IMR-90 (cell line): ENCODE measurements at regions not wholly inside any gene's neighbourhood (a gene's known extent, or its start where the extent isn't known, plus 50 kb on each side); places are given as distances from the start of the nearest gene placed in this dataset.

Experiments used
- ATAC-seq: fragments of 200-7000 bp; cut with Tn5 transposase; 2 replicates; pipeline ENCODE4 v1.9.1; 2020; ENCODE audit warnings: low read depth, mild to moderate bottlenecking, moderate library complexity
- BruUV-seq: library from RNA; stranded (reverse); fragments of 400-500 nt; replicated peaks from 2 replicates; lab custom pipeline; 2021; lab: Mats Ljungman, UMichigan
- CTCF ChIA-PET: fragments of 300-600 bp; formaldehyde crosslinking; extraction: SDS; loops from one replicate; lab custom pipeline; 2021; ENCODE audit warnings: antibody characterized with exemption; lab: Yijun Ruan, JAX
- POLR2A ChIA-PET: fragments of 300-600 bp; sonication (Branson Sonifier 250); formaldehyde crosslinking; loops from one replicate; lab custom pipeline; 2022; ENCODE audit warnings: antibody characterized with exemption; ENCODE audit not compliant: unreplicated experiment; lab: Charles Lee
- DNase-seq: peaks from one replicate; pipeline ENCODE4 v3.0.0; 2013
- H2AFZ ChIP-seq: replicated peaks from 2 replicates; pipeline ENCODE3; 2013; ENCODE audit warnings: low read length, mild to moderate bottlenecking; ENCODE audit not compliant: poor library complexity
- H2AK5ac ChIP-seq: 2 replicates; pipeline ENCODE4 v1.6.1; 2013; ENCODE audit warnings: low read depth, low read length, inconsistent platforms
- H2AK9ac ChIP-seq: replicated peaks from 2 replicates; pipeline ENCODE3; 2013; ENCODE audit warnings: mild to moderate bottlenecking, low read depth, low read length, moderate library complexity; ENCODE audit not compliant: poor library complexity
- H2BK120ac ChIP-seq: 2 replicates; pipeline ENCODE4 v1.6.1; 2013; ENCODE audit warnings: low read depth, low read length, inconsistent platforms
- H2BK15ac ChIP-seq: 3 replicates; pipeline ENCODE4 v1.6.1; 2013; ENCODE audit warnings: low read depth, low read length, inconsistent platforms
- H2BK20ac ChIP-seq: 2 replicates; pipeline ENCODE4 v1.6.1; 2013; ENCODE audit warnings: low read depth, mild to moderate bottlenecking, inconsistent platforms, low read length, moderate library complexity
- H2BK5ac ChIP-seq: 2 replicates; pipeline ENCODE4 v1.6.1; 2013; ENCODE audit warnings: mild to moderate bottlenecking, low read depth, low read length, inconsistent platforms; ENCODE audit not compliant: poor library complexity, severe bottlenecking
- H3K14ac ChIP-seq: replicated peaks from 2 replicates; pipeline ENCODE4 v1.6.1; 2013; ENCODE audit warnings: low read depth, low read length, inconsistent platforms
- H3K18ac ChIP-seq: 2 replicates; pipeline ENCODE4 v1.6.1; 2013; ENCODE audit warnings: low read depth, low read length, control low read depth
- H3K23ac ChIP-seq: 2 replicates; pipeline ENCODE4 v1.6.1; 2013; ENCODE audit warnings: low read depth, low read length, inconsistent platforms
- H3K27ac ChIP-seq: 2 replicates; pipeline ENCODE4 v1.5.1; 2013; ENCODE audit warnings: mild to moderate bottlenecking, control low read depth, low read length; ENCODE audit not compliant: insufficient read depth
- H3K27me3 ChIP-seq: 2 replicates; pipeline ENCODE4 v1.6.1; 2013; ENCODE audit warnings: low read length; ENCODE audit not compliant: control insufficient read depth, insufficient read depth
- H3K36me3 ChIP-seq: 2 replicates; pipeline ENCODE4 v1.6.1; 2013; ENCODE audit warnings: low read length, mixed read lengths; ENCODE audit not compliant: control insufficient read depth, insufficient read depth
- H3K4ac ChIP-seq: 2 replicates; pipeline ENCODE4 v1.6.1; 2013; ENCODE audit warnings: low read depth, low read length, inconsistent platforms
- H3K4me1 ChIP-seq: 2 replicates; pipeline ENCODE4 v1.6.1; 2013; ENCODE audit warnings: low read length, mixed read lengths; ENCODE audit not compliant: control insufficient read depth, insufficient read depth
- H3K4me2 ChIP-seq: 2 replicates; pipeline ENCODE4 v1.6.1; 2013; ENCODE audit warnings: low read depth, mild to moderate bottlenecking, control low read depth, low read length, moderate library complexity
- H3K4me3 ChIP-seq: 2 replicates; pipeline ENCODE4 v1.5.1; 2013; ENCODE audit warnings: low read depth, mild to moderate bottlenecking, control low read depth, low read length, moderate library complexity; ENCODE audit not compliant: insufficient read depth
- H3K56ac ChIP-seq: 2 replicates; pipeline ENCODE4 v1.6.1; 2013; ENCODE audit warnings: low read length, inconsistent platforms; ENCODE audit not compliant: insufficient read depth; ENCODE audit errors: extremely low read depth
- H3K79me1 ChIP-seq, 2 experiments: 2 replicates each; pipeline ENCODE4 v1.6.1; 2013; ENCODE audit warnings: low read length in 2 of 2, inconsistent platforms in 1 of 2, low read depth in 1 of 2
- H3K9ac ChIP-seq: 2 replicates; pipeline ENCODE4 v1.6.1; 2013; ENCODE audit warnings: low read depth, low read length, control low read depth
- H3K9me1 ChIP-seq: 2 replicates; pipeline ENCODE4 v1.6.1; 2013; ENCODE audit warnings: low read length, inconsistent platforms; ENCODE audit not compliant: insufficient read depth
- H3K9me3 ChIP-seq: 2 replicates; pipeline ENCODE4 v1.6.1; 2013; ENCODE audit warnings: low read length; ENCODE audit not compliant: control insufficient read depth, insufficient read depth
- H4K20me1 ChIP-seq: 2 replicates; pipeline ENCODE4 v1.6.1; 2013; ENCODE audit warnings: low read length, inconsistent platforms; ENCODE audit not compliant: insufficient read depth
- H4K5ac ChIP-seq: 2 replicates; pipeline ENCODE4 v1.6.1; 2013; ENCODE audit warnings: mild to moderate bottlenecking, low read depth, low read length, control low read depth
- H4K8ac ChIP-seq, 2 experiments: 2 replicates each; pipeline ENCODE4 v1.6.1; 2013; ENCODE audit warnings: low read depth in 2 of 2, low read length in 2 of 2, control low read depth in 1 of 2, inconsistent platforms in 1 of 2
- H4K91ac ChIP-seq: 2 replicates; pipeline ENCODE4 v1.6.1; 2013; ENCODE audit warnings: low read depth, low read length, inconsistent platforms; ENCODE audit not compliant: insufficient read depth
- BHLHE40 ChIP-seq: fragments of 150-350 bp; IDR thresholded peaks from 2 replicates; pipeline ENCODE4 v1.6.1; 2016; ENCODE audit warnings: mild to moderate bottlenecking, low read depth, low read length
- POLR2A ChIP-seq: IDR thresholded peaks from 2 replicates; pipeline ENCODE4 v1.6.1; 2012; ENCODE audit warnings: mild to moderate bottlenecking, low read depth, low read length
- RAD21 ChIP-seq: IDR thresholded peaks from 2 replicates; pipeline ENCODE4 v1.6.1; 2012; ENCODE audit warnings: low read length, improper control_type of control experiment
- SMC3 ChIP-seq: fragments of 150-350 bp; IDR thresholded peaks from 2 replicates; pipeline ENCODE4 v1.6.1; 2016; ENCODE audit warnings: low read depth, mild to moderate bottlenecking, antibody characterized with exemption, low read length, moderate library complexity
- WGBS, 2 experiments: methylation state at CpG; one replicate each; pipeline versions ENCODE4 v1.1.5 to v1.1.7; 2013; ENCODE audit warnings: missing lambda C conversion rate in 2 of 2; ENCODE audit not compliant: insufficient read length in 1 of 2; ENCODE audit errors: extremely low coverage in 2 of 2; 5-methylcytosine and 5-hydroxymethylcytosine counted together
- dilution Hi-C: fragments of 300-500 bp; cut with HindIII; formaldehyde crosslinking; loops from one replicate; pipeline ENCODE4 v1.14.3; 2018; ENCODE audit warnings: low sequenced_read_pairs; ENCODE audit not compliant: unreplicated experiment
- in situ Hi-C: fragments of 300-500 bp; cut with MboI; formaldehyde crosslinking; loops from 3 replicates; pipeline ENCODE4 v1.14.3; 2019; ENCODE audit warnings: low sequenced_read_pairs, inconsistent platforms, mixed read lengths
- intact Hi-C: fragments of 100-400 bp; cut with micrococcal nuclease; formaldehyde crosslinking; loops from 2 replicates; pipeline ENCODE4 v1.10.0; 2022
- TF ChIP-seq, protein P1 (sequence below): fragments of 150-350 bp; IDR thresholded peaks from 2 replicates; pipeline ENCODE4 v1.6.1; 2017; ENCODE audit warnings: mild to moderate bottlenecking, antibody characterized with exemption, low read length, low read depth
- TF ChIP-seq, protein P2 (sequence below): conservative IDR thresholded peaks from 2 replicates; pipeline ENCODE4 v1.5.1; 2012; ENCODE audit warnings: mild to moderate bottlenecking, low read depth, low read length, improper control_type of control experiment

DNA sequence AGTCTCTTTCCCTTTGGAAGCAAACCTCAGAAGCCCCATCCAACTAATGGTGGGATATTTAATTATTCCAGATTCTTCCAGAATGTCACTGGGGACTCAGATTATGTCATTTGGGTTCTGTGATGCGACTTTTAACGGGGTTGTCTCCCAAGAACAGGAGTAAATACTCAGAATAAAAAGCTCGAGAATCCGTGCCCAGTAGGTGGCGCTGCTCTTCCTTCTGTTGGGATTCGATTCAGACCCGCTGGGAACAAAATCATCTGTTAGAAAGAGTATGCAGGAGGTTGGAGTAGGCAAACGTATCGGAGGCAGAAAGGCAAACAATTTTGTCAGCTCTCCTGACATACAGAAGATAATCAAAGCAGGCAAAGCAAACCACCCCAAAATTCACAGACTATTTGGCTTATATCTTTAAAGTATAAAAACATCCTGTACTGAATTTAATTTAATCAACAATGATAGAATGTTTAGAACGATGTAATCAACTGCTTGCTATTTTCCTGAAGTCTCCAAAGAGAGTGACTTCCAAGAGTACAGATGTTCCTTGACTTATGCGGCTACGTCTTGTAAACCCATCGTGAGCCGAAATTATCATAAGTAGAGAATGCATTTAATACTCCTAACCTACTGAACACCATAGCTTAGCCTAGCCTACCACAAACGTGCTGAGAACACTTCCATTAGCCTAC is 169.8 kb upstream of the RAI14 start:
- peak overlapping the region; percentile 25 for H2AFZ ChIP-seq
- DNase-seq (peak; percentile 88), ATAC-seq (peak; percentile 54)
- H2BK120ac ChIP-seq = peak overlapping the region; percentile 95
- H3K56ac ChIP-seq = no peak overlapping the region; the same call in 1 of the 2 replicates
- WGBS, 2 experiments = 17% methylated on average over 3 of the region's 15 CpGs; no CpG with 5 or more reads in 1 of the 2 experiments
- peak overlapping the region; percentile 75 for H3K23ac ChIP-seq
- H3K18ac ChIP-seq = peak overlapping the region; percentile 87
- in situ Hi-C loops = no loop called here
- peak overlapping the region; percentile 83; the same call in 1 of the 2 replicates for H3K4ac ChIP-seq
- BruUV-seq = no TSS peak
- dilution Hi-C loops = no loop called here
- peak overlapping the region; percentile 68 for H2AK5ac ChIP-seq
- no peaks in the 10 kb centered on the region for H3K27me3 ChIP-seq
- no peaks in the 10 kb centered on the region for H3K36me3 ChIP-seq
- peak overlapping the region; percentile 70; the same call in 1 of the 2 replicates for H3K27ac ChIP-seq
- peak overlapping the region; percentile 92 for H2BK20ac ChIP-seq
- peak overlapping the region; percentile 5 for H4K91ac ChIP-seq
- H4K20me1 ChIP-seq = no peaks in the 10 kb centered on the region
- peak overlapping the region; percentile 87 for H2BK5ac ChIP-seq
- H3K79me1 ChIP-seq = peaks cover 3 to 37% of the 10 kb centered on the region in 2 experiments; a peak in 2 of 4 replicates
- TF ChIP-seq POLR2A (peak; percentile 27; the same call in 1 of the 2 replicates), SMC3 (peak; percentile 88), RAD21 (peak; percentile 93), BHLHE40 (no peak)
- TF ChIP-seq, protein P1, sequence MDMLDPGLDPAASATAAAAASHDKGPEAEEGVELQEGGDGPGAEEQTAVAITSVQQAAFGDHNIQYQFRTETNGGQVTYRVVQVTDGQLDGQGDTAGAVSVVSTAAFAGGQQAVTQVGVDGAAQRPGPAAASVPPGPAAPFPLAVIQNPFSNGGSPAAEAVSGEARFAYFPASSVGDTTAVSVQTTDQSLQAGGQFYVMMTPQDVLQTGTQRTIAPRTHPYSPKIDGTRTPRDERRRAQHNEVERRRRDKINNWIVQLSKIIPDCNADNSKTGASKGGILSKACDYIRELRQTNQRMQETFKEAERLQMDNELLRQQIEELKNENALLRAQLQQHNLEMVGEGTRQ = no peak
- TF ChIP-seq, protein P2, sequence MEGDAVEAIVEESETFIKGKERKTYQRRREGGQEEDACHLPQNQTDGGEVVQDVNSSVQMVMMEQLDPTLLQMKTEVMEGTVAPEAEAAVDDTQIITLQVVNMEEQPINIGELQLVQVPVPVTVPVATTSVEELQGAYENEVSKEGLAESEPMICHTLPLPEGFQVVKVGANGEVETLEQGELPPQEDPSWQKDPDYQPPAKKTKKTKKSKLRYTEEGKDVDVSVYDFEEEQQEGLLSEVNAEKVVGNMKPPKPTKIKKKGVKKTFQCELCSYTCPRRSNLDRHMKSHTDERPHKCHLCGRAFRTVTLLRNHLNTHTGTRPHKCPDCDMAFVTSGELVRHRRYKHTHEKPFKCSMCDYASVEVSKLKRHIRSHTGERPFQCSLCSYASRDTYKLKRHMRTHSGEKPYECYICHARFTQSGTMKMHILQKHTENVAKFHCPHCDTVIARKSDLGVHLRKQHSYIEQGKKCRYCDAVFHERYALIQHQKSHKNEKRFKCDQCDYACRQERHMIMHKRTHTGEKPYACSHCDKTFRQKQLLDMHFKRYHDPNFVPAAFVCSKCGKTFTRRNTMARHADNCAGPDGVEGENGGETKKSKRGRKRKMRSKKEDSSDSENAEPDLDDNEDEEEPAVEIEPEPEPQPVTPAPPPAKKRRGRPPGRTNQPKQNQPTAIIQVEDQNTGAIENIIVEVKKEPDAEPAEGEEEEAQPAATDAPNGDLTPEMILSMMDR = peak; percentile 90
- H3K4me1 ChIP-seq = peaks cover 31% of the 10 kb centered on the region
- peaks cover 20% of the 10 kb centered on the region for H3K9me1 ChIP-seq
- H2BK15ac ChIP-seq = peak overlapping the region; percentile 64; the same call in 2 of the 3 replicates
- peaks cover 7% of the 10 kb centered on the region; the same call in 1 of the 2 replicates for H3K9me3 ChIP-seq
- no peak overlapping the region for H3K4me3 ChIP-seq
- intact Hi-C loops = loop anchor here (1.0 to 10.0 kb wide), 6 partner anchors 37 to 431 kb away; partner anchors contain the start of genes BRIX1 and RAD1
- H3K14ac ChIP-seq = peak overlapping the region; percentile 81
- peak overlapping the region; percentile 27; the same call in 1 of the 2 replicates for H4K5ac ChIP-seq
- POLR2A ChIA-PET = no interaction called here
- CTCF ChIA-PET = interaction anchor here (0.6 to 2.7 kb wide), 14 partner anchors 24 to 420 kb away, joined by 3 to 13 read pairs (median 3); no protein-coding TSS in a partner anchor
- no peak overlapping the region for H2AK9ac ChIP-seq
- H4K8ac ChIP-seq = peak overlapping the region; percentile 9 to 63; a peak in 3 of 4 replicates
- H3K9ac ChIP-seq = peak overlapping the region; percentile 10; the same call in 1 of the 2 replicates
- H3K4me2 ChIP-seq = peak overlapping the region; percentile 44; the same call in 1 of the 2 replicates
